IMR-90 (cell line): ENCODE measurements at regions not wholly inside any gene's neighbourhood (a gene's known extent, or its start where the extent isn't known, plus 50 kb on each side); places are given as distances from the start of the nearest gene placed in this dataset.

Source experiments
- ATAC-seq: fragments of 200-7000 bp; cut with Tn5 transposase; 2 replicates; pipeline ENCODE4 v1.9.1; 2020; ENCODE audit warnings: low read depth, mild to moderate bottlenecking, moderate library complexity
- BruUV-seq: library from RNA; stranded (reverse); fragments of 400-500 nt; replicated peaks from 2 replicates; lab custom pipeline; 2021; lab: Mats Ljungman, UMichigan
- CTCF ChIA-PET: fragments of 300-600 bp; formaldehyde crosslinking; extraction: SDS; loops from one replicate; lab custom pipeline; 2021; ENCODE audit warnings: antibody characterized with exemption; lab: Yijun Ruan, JAX
- POLR2A ChIA-PET: fragments of 300-600 bp; sonication (Branson Sonifier 250); formaldehyde crosslinking; loops from one replicate; lab custom pipeline; 2022; ENCODE audit warnings: antibody characterized with exemption; ENCODE audit not compliant: unreplicated experiment; lab: Charles Lee
- DNase-seq: peaks from one replicate; pipeline ENCODE4 v3.0.0; 2013
- H2AFZ ChIP-seq: replicated peaks from 2 replicates; pipeline ENCODE3; 2013; ENCODE audit warnings: low read length, mild to moderate bottlenecking; ENCODE audit not compliant: poor library complexity
- H2AK5ac ChIP-seq: 2 replicates; pipeline ENCODE4 v1.6.1; 2013; ENCODE audit warnings: low read depth, low read length, inconsistent platforms
- H2AK9ac ChIP-seq: replicated peaks from 2 replicates; pipeline ENCODE3; 2013; ENCODE audit warnings: mild to moderate bottlenecking, low read depth, low read length, moderate library complexity; ENCODE audit not compliant: poor library complexity
- H2BK120ac ChIP-seq: 2 replicates; pipeline ENCODE4 v1.6.1; 2013; ENCODE audit warnings: low read depth, low read length, inconsistent platforms
- H2BK15ac ChIP-seq: 3 replicates; pipeline ENCODE4 v1.6.1; 2013; ENCODE audit warnings: low read depth, low read length, inconsistent platforms
- H2BK20ac ChIP-seq: 2 replicates; pipeline ENCODE4 v1.6.1; 2013; ENCODE audit warnings: low read depth, mild to moderate bottlenecking, inconsistent platforms, low read length, moderate library complexity
- H2BK5ac ChIP-seq: 2 replicates; pipeline ENCODE4 v1.6.1; 2013; ENCODE audit warnings: mild to moderate bottlenecking, low read depth, low read length, inconsistent platforms; ENCODE audit not compliant: poor library complexity, severe bottlenecking
- H3K14ac ChIP-seq: replicated peaks from 2 replicates; pipeline ENCODE4 v1.6.1; 2013; ENCODE audit warnings: low read depth, low read length, inconsistent platforms
- H3K18ac ChIP-seq: 2 replicates; pipeline ENCODE4 v1.6.1; 2013; ENCODE audit warnings: low read depth, low read length, control low read depth
- H3K23ac ChIP-seq: 2 replicates; pipeline ENCODE4 v1.6.1; 2013; ENCODE audit warnings: low read depth, low read length, inconsistent platforms
- H3K27ac ChIP-seq: 2 replicates; pipeline ENCODE4 v1.5.1; 2013; ENCODE audit warnings: mild to moderate bottlenecking, control low read depth, low read length; ENCODE audit not compliant: insufficient read depth
- H3K27me3 ChIP-seq: 2 replicates; pipeline ENCODE4 v1.6.1; 2013; ENCODE audit warnings: low read length; ENCODE audit not compliant: control insufficient read depth, insufficient read depth
- H3K36me3 ChIP-seq: 2 replicates; pipeline ENCODE4 v1.6.1; 2013; ENCODE audit warnings: low read length, mixed read lengths; ENCODE audit not compliant: control insufficient read depth, insufficient read depth
- H3K4ac ChIP-seq: 2 replicates; pipeline ENCODE4 v1.6.1; 2013; ENCODE audit warnings: low read depth, low read length, inconsistent platforms
- H3K4me1 ChIP-seq: 2 replicates; pipeline ENCODE4 v1.6.1; 2013; ENCODE audit warnings: low read length, mixed read lengths; ENCODE audit not compliant: control insufficient read depth, insufficient read depth
- H3K4me2 ChIP-seq: 2 replicates; pipeline ENCODE4 v1.6.1; 2013; ENCODE audit warnings: low read depth, mild to moderate bottlenecking, control low read depth, low read length, moderate library complexity
- H3K4me3 ChIP-seq: 2 replicates; pipeline ENCODE4 v1.5.1; 2013; ENCODE audit warnings: low read depth, mild to moderate bottlenecking, control low read depth, low read length, moderate library complexity; ENCODE audit not compliant: insufficient read depth
- H3K56ac ChIP-seq: 2 replicates; pipeline ENCODE4 v1.6.1; 2013; ENCODE audit warnings: low read length, inconsistent platforms; ENCODE audit not compliant: insufficient read depth; ENCODE audit errors: extremely low read depth
- H3K79me1 ChIP-seq, 2 experiments: 2 replicates each; pipeline ENCODE4 v1.6.1; 2013; ENCODE audit warnings: low read length in 2 of 2, inconsistent platforms in 1 of 2, low read depth in 1 of 2
- H3K9ac ChIP-seq: 2 replicates; pipeline ENCODE4 v1.6.1; 2013; ENCODE audit warnings: low read depth, low read length, control low read depth
- H3K9me1 ChIP-seq: 2 replicates; pipeline ENCODE4 v1.6.1; 2013; ENCODE audit warnings: low read length, inconsistent platforms; ENCODE audit not compliant: insufficient read depth
- H3K9me3 ChIP-seq: 2 replicates; pipeline ENCODE4 v1.6.1; 2013; ENCODE audit warnings: low read length; ENCODE audit not compliant: control insufficient read depth, insufficient read depth
- H4K20me1 ChIP-seq: 2 replicates; pipeline ENCODE4 v1.6.1; 2013; ENCODE audit warnings: low read length, inconsistent platforms; ENCODE audit not compliant: insufficient read depth
- H4K5ac ChIP-seq: 2 replicates; pipeline ENCODE4 v1.6.1; 2013; ENCODE audit warnings: mild to moderate bottlenecking, low read depth, low read length, control low read depth
- H4K8ac ChIP-seq, 2 experiments: 2 replicates each; pipeline ENCODE4 v1.6.1; 2013; ENCODE audit warnings: low read depth in 2 of 2, low read length in 2 of 2, control low read depth in 1 of 2, inconsistent platforms in 1 of 2
- H4K91ac ChIP-seq: 2 replicates; pipeline ENCODE4 v1.6.1; 2013; ENCODE audit warnings: low read depth, low read length, inconsistent platforms; ENCODE audit not compliant: insufficient read depth
- BHLHE40 ChIP-seq: fragments of 150-350 bp; IDR thresholded peaks from 2 replicates; pipeline ENCODE4 v1.6.1; 2016; ENCODE audit warnings: mild to moderate bottlenecking, low read depth, low read length
- CEBPB ChIP-seq: IDR thresholded peaks from 2 replicates; pipeline ENCODE4 v1.6.1; 2012; ENCODE audit warnings: low read depth, low read length, improper control_type of control experiment
- FOS ChIP-seq: fragments of 150-350 bp; IDR thresholded peaks from 2 replicates; pipeline ENCODE4 v1.6.1; 2016; ENCODE audit warnings: low read depth, low read length
- MAZ ChIP-seq: IDR thresholded peaks from 2 replicates; pipeline ENCODE4 v1.6.1; 2012; ENCODE audit warnings: low read depth, mild to moderate bottlenecking, low read length, improper control_type of control experiment, moderate library complexity, borderline replicate concordance
- MXI1 ChIP-seq: IDR thresholded peaks from 2 replicates; pipeline ENCODE4 v1.6.1; 2012; ENCODE audit warnings: low read depth, mild to moderate bottlenecking, low read length, moderate library complexity, borderline replicate concordance
- NFE2L2 ChIP-seq: fragments of 150-350 bp; IDR thresholded peaks from 2 replicates; pipeline ENCODE4 v1.6.1; 2016; ENCODE audit warnings: low read depth, mild to moderate bottlenecking, low read length
- RFX5 ChIP-seq: IDR thresholded peaks from 2 replicates; pipeline ENCODE4 v1.8.0; 2012; ENCODE audit warnings: low read depth, mild to moderate bottlenecking, low read length, moderate library complexity
- WGBS, 2 experiments: methylation state at CpG; one replicate each; pipeline versions ENCODE4 v1.1.5 to v1.1.7; 2013; ENCODE audit warnings: missing lambda C conversion rate in 2 of 2; ENCODE audit not compliant: insufficient read length in 1 of 2; ENCODE audit errors: extremely low coverage in 2 of 2; 5-methylcytosine and 5-hydroxymethylcytosine counted together
- dilution Hi-C: fragments of 300-500 bp; cut with HindIII; formaldehyde crosslinking; loops from one replicate; pipeline ENCODE4 v1.14.3; 2018; ENCODE audit warnings: low sequenced_read_pairs; ENCODE audit not compliant: unreplicated experiment
- in situ Hi-C: fragments of 300-500 bp; cut with MboI; formaldehyde crosslinking; loops from 3 replicates; pipeline ENCODE4 v1.14.3; 2019; ENCODE audit warnings: low sequenced_read_pairs, inconsistent platforms, mixed read lengths
- intact Hi-C: fragments of 100-400 bp; cut with micrococcal nuclease; formaldehyde crosslinking; loops from 2 replicates; pipeline ENCODE4 v1.10.0; 2022

DNA sequence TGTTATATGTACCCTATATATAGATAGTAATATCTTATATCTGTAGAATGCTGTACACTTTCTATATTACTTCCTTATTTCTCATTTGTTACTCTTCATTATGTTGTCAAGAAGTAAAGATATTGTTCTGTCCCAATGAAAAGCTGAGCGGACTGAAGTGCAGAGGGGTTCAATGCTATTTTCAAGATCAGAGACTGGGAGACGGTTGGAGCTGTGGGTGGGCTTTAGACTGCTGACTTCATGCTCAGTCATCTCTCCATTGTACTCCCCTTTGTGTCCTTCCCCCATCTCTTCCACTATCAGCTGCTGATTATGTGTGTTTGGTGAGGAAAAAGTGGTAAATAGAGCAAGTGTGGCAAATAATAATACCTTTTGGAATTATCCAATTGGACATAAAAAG lies 532.3 kb upstream of the ZNF608 start:
- no peak overlapping the region for H3K4me2 ChIP-seq
- no peak overlapping the region for H2BK15ac ChIP-seq
- H3K9ac ChIP-seq: no peak overlapping the region
- CTCF ChIA-PET: no interaction called here
- H2AK9ac ChIP-seq: no peak overlapping the region
- H4K91ac ChIP-seq: no peak overlapping the region
- no peak overlapping the region for H2AFZ ChIP-seq
- no peak for TF ChIP-seq MAZ
- no peak for TF ChIP-seq FOS
- no peak for TF ChIP-seq RFX5
- TF ChIP-seq MXI1: no peak
- TF ChIP-seq NFE2L2: no peak
- no peak for TF ChIP-seq CEBPB
- TF ChIP-seq BHLHE40: no peak
- no peaks in the 10 kb centered on the region for H4K20me1 ChIP-seq
- in situ Hi-C loops: no loop called here
- H3K27me3 ChIP-seq: no peaks in the 10 kb centered on the region
- no peak overlapping the region for H2BK20ac ChIP-seq
- no CpG with 5 or more reads among the region's 2 CpGs for WGBS, 2 experiments
- H3K27ac ChIP-seq: no peak overlapping the region
- H3K14ac ChIP-seq: 0 out of 2 replicates have a peak overlapping the region, but pooled peaks have one; percentile 3
- H4K5ac ChIP-seq: no peak overlapping the region
- dilution Hi-C loops: no loop called here
- no peak overlapping the region for H3K56ac ChIP-seq
- no peaks in the 10 kb centered on the region for H3K79me1 ChIP-seq
- H3K4ac ChIP-seq: no peak overlapping the region
- no TSS peak for BruUV-seq
- no peak overlapping the region for H3K18ac ChIP-seq
- DNase-seq: no peak
- no peaks in the 10 kb centered on the region for H3K9me3 ChIP-seq
- H2BK120ac ChIP-seq: no peak overlapping the region
- intact Hi-C loops: no loop called here
- H4K8ac ChIP-seq: no peak overlapping the region
- H2BK5ac ChIP-seq: no peak overlapping the region
- H3K4me3 ChIP-seq: no peak overlapping the region
- H3K4me1 ChIP-seq: peaks cover 2% of the 10 kb centered on the region; the same call in 1 of the 2 replicates
- H2AK5ac ChIP-seq: peak overlapping the region; percentile 48; the same call in 1 of the 2 replicates
- POLR2A ChIA-PET: no interaction called here
- ATAC-seq: no peak
- H3K36me3 ChIP-seq: no peaks in the 10 kb centered on the region
- H3K23ac ChIP-seq: no peak overlapping the region
- H3K9me1 ChIP-seq: 0 out of 2 replicates have a peak, but pooled peaks cover 2% of the 10 kb centered on the region
